SU-DHL-6 (cell line): ENCODE measurements at regions not wholly inside any gene's neighbourhood (a gene's known extent, or its start where the extent isn't known, plus 50 kb on each side); places are given as distances from the start of the nearest gene placed in this dataset.

Experiments
- EZH2phosphoT487 ChIP-seq: fragments of 200-600 bp; sonication (generic), shearing (Covaris generic); conservative IDR thresholded peaks from 2 replicates; pipeline ENCODE4 v1.6.1; 2018; ENCODE audit warnings: mild to moderate bottlenecking, antibody characterized with exemption, low read length, moderate library complexity, mixed read lengths
- TF ChIP-seq, protein P1 (sequence below): fragments of 200-600 bp; sonication (generic); IDR thresholded peaks from one replicate; pipeline ENCODE4 v1.5.1; 2017; ENCODE audit warnings: antibody characterized with exemption, mild to moderate bottlenecking, low read length, moderate library complexity; ENCODE audit not compliant: insufficient read depth, poor library complexity, severe bottlenecking

DNA sequence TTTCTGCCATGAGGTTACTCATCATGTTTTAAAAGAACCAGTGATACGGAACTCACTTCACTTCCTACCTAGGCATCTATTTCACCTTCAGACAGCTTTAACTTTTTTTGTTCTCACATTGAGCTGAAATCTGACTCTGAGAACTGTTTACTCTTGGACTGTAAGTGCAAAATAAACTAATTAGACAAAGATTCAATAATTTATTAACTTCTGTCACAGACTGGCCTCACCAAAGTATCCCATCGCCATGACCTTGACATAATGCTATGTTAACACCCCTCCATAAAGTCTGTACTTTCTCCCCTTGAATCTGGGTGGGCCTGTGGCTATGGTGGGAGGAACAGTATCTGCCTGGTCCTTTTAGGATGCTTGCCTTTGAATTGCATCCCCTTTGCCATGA, 448.1 kb downstream of the CBLN4 start:
- TF ChIP-seq, protein P1, sequence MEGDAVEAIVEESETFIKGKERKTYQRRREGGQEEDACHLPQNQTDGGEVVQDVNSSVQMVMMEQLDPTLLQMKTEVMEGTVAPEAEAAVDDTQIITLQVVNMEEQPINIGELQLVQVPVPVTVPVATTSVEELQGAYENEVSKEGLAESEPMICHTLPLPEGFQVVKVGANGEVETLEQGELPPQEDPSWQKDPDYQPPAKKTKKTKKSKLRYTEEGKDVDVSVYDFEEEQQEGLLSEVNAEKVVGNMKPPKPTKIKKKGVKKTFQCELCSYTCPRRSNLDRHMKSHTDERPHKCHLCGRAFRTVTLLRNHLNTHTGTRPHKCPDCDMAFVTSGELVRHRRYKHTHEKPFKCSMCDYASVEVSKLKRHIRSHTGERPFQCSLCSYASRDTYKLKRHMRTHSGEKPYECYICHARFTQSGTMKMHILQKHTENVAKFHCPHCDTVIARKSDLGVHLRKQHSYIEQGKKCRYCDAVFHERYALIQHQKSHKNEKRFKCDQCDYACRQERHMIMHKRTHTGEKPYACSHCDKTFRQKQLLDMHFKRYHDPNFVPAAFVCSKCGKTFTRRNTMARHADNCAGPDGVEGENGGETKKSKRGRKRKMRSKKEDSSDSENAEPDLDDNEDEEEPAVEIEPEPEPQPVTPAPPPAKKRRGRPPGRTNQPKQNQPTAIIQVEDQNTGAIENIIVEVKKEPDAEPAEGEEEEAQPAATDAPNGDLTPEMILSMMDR: no peak
- TF ChIP-seq EZH2phosphoT487: no peak
